ENCODE measurements at regions not wholly inside any gene's neighbourhood (a gene's known extent, or its start where the extent isn't known, plus 50 kb on each side); places are given as distances from the start of the nearest gene placed in this dataset.

GRCh38 chr9:14418941-14419937, 105.3 kb upstream of the NFIB start:
- Histone ChIP-seq H3K27ac (replicated peaks) (no peak overlapping the region), H3K27me3 (ENCODE audit: insufficient read depth, poor library complexity, severe bottlenecking) (no peaks in the 10 kb centered on the region), H3K4me3 (replicated peaks; ENCODE audit: insufficient read depth, low read length) (no peak overlapping the region)
- TF ChIP-seq CTCF (IDR thresholded peaks at IDR 0.05; ENCODE audit: insufficient read depth, low read length) (no peak), REST (IDR thresholded peaks at IDR 0.05; ENCODE audit: insufficient replicate concordance, low read depth) (no peak), POLR2AphosphoS5 (IDR thresholded peaks at IDR 0.05; ENCODE audit: low read depth) (no peak), GABPA (IDR thresholded peaks at IDR 0.05; ENCODE audit: low read depth) (no peak), SPI1 (IDR thresholded peaks at IDR 0.05; ENCODE audit: borderline replicate concordance, low read depth) (no peak)
- DNase-seq (ENCODE audit: low read depth in 1 of 2, low spot score in 1 of 2) = no peak

GRCh38 chr9:14418301-14418940, 104.5 kb upstream of the NFIB start:
- no peaks in the 10 kb centered on the region for H3K27me3 ChIP-seq (ENCODE audit: insufficient read depth, poor library complexity, severe bottlenecking)
- TF ChIP-seq SPI1 (IDR thresholded peaks at IDR 0.05; ENCODE audit: borderline replicate concordance, low read depth) = no peak
- TF ChIP-seq CTCF (IDR thresholded peaks at IDR 0.05; ENCODE audit: insufficient read depth, low read length) = no peak
- no peak for TF ChIP-seq POLR2AphosphoS5 (IDR thresholded peaks at IDR 0.05; ENCODE audit: low read depth)
- no peak for TF ChIP-seq REST (IDR thresholded peaks at IDR 0.05; ENCODE audit: insufficient replicate concordance, low read depth)
- no peak overlapping the region for H3K4me3 ChIP-seq (replicated peaks; ENCODE audit: insufficient read depth, low read length)
- no peak for DNase-seq (ENCODE audit: low read depth in 1 of 2, low spot score in 1 of 2)
- H3K27ac ChIP-seq (replicated peaks) = no peak overlapping the region

GRCh38 chr9:14417237-14417636, 103.3 kb upstream of the NFIB start:
- Histone ChIP-seq H3K4me3 (replicated peaks; ENCODE audit: insufficient read depth, low read length) (no peak overlapping the region), H3K27me3 (ENCODE audit: insufficient read depth, poor library complexity, severe bottlenecking) (no peaks in the 10 kb centered on the region), H3K27ac (replicated peaks) (no peak overlapping the region)
- TF ChIP-seq REST (IDR thresholded peaks at IDR 0.05; ENCODE audit: insufficient replicate concordance, low read depth) (no peak), GABPA (IDR thresholded peaks at IDR 0.05; ENCODE audit: low read depth) (no peak), POLR2AphosphoS5 (IDR thresholded peaks at IDR 0.05; ENCODE audit: low read depth) (no peak), SPI1 (IDR thresholded peaks at IDR 0.05; ENCODE audit: borderline replicate concordance, low read depth) (no peak)
- no peak for DNase-seq (ENCODE audit: low read depth in 1 of 2, low spot score in 1 of 2)

Measured in HL-60 (cell line).